Endothelial cell of umbilical vein (primary cell): ENCODE measurements at regions not wholly inside any gene's neighbourhood (a gene's known extent, or its start where the extent isn't known, plus 50 kb on each side); places are given as distances from the start of the nearest gene placed in this dataset.

Experiments
- BruUV-seq: library from RNA; stranded (reverse); fragments of 400-500 nt; replicated peaks from 2 replicates; lab custom pipeline; 2021; lab: Mats Ljungman, UMichigan
- CTCF ChIA-PET: fragments of 300-600, 350-600 bp; sonication (Branson Sonifier 250); formaldehyde crosslinking; loops from one replicate; lab custom pipeline; 2021; ENCODE audit warnings: antibody characterized with exemption, inconsistent platforms; lab: Charles Lee
- POLR2A ChIA-PET: fragments of 300-600, 350-600 bp; sonication (Branson Sonifier 250); formaldehyde crosslinking; loops from one replicate; lab custom pipeline; 2021; ENCODE audit warnings: antibody characterized with exemption, inconsistent platforms; lab: Charles Lee
- DNase-seq: peaks from one replicate; pipeline ENCODE4 v3.0.0-alpha.2; 2011; ENCODE audit warnings: low read depth, low spot score
- FAIRE-seq: peaks from 2 replicates; lab custom pipeline; 2011; peaks lifted over from hg19 to GRCh38; lab: Jason Lieb, UNC
- H2AFZ ChIP-seq: 2 replicates; pipeline ENCODE4 v1.6.0; 2012; ENCODE audit warnings: low read depth, low read length, control low read depth, inconsistent platforms
- H3K27ac ChIP-seq: 2 replicates; pipeline ENCODE4 v1.5.1; 2011; ENCODE audit warnings: low read depth, mild to moderate bottlenecking, control low read depth, low read length, moderate library complexity; ENCODE audit not compliant: insufficient read depth
- H3K27me3 ChIP-seq, 2 experiments: 2 replicates each; pipeline versions ENCODE4 v1.6.0 to v1.6.1; 2011; ENCODE audit warnings: low read length in 2 of 2, mixed read lengths in 1 of 2; ENCODE audit not compliant: control insufficient read depth in 2 of 2, insufficient read depth in 2 of 2
- H3K36me3 ChIP-seq, 2 experiments: 2 replicates in 1 of 2; 3 replicates in 1 of 2; pipeline ENCODE4 v1.5.1; 2011; ENCODE audit warnings: low read length in 2 of 2, mild to moderate bottlenecking in 1 of 2, moderate library complexity in 1 of 2; ENCODE audit not compliant: control insufficient read depth in 2 of 2, insufficient read depth in 2 of 2; ENCODE audit errors: extremely low read depth in 1 of 2
- H3K4me1 ChIP-seq: 3 replicates; pipeline ENCODE4 v1.5.1; 2011; ENCODE audit warnings: mild to moderate bottlenecking, low read length; ENCODE audit not compliant: control insufficient read depth, insufficient read depth; ENCODE audit errors: extremely low read depth
- H3K4me2 ChIP-seq: 2 replicates; pipeline ENCODE4 v1.6.1; 2011; ENCODE audit warnings: low read length, control low read depth, mixed read lengths; ENCODE audit not compliant: insufficient read depth
- H3K4me3 ChIP-seq, 3 experiments: fragments of 200-600 bp in 1 of 3; sonication (generic), shearing (Covaris generic) in 1 of 3; replicated peaks in 1 of 3; 2 replicates each; pipeline ENCODE4 v1.5.1; 2011 to 2016; ENCODE audit warnings: control low read depth in 3 of 3, low read length in 3 of 3, mild to moderate bottlenecking in 2 of 3, inconsistent platforms in 1 of 3, low read depth in 1 of 3, moderate library complexity in 1 of 3; ENCODE audit not compliant: insufficient read depth in 1 of 3
- H3K79me2 ChIP-seq: 2 replicates; pipeline ENCODE4 v1.6.0; 2012; ENCODE audit warnings: low read length, inconsistent platforms; ENCODE audit not compliant: control insufficient read depth, insufficient read depth
- H3K9ac ChIP-seq: replicated peaks from 2 replicates; pipeline ENCODE3; 2011; ENCODE audit warnings: low read length, control low read depth; ENCODE audit not compliant: insufficient read depth; ENCODE audit errors: extremely low read depth
- H3K9me1 ChIP-seq: replicated peaks from 3 replicates; pipeline ENCODE4 v1.6.0; 2011; ENCODE audit warnings: mild to moderate bottlenecking, low read length; ENCODE audit not compliant: control insufficient read depth, insufficient read depth; ENCODE audit errors: extremely low read depth
- H3K9me3 ChIP-seq: replicated peaks from 2 replicates; pipeline ENCODE4 v1.5.1; 2012; ENCODE audit warnings: low read length, inconsistent platforms; ENCODE audit not compliant: control insufficient read depth, insufficient read depth
- H4K20me1 ChIP-seq: replicated peaks from 2 replicates; pipeline ENCODE3; 2011; ENCODE audit warnings: mild to moderate bottlenecking, low read length; ENCODE audit not compliant: control insufficient read depth, insufficient read depth; ENCODE audit errors: extremely low read depth
- CTCF ChIP-seq, 2 donors: IDR thresholded peaks; 1 replicate in 1 of 2; 2 replicates in 1 of 2; pipeline ENCODE4 v1.5.1; 2011; ENCODE audit warnings: low read length in 2 of 2, mild to moderate bottlenecking in 2 of 2, moderate library complexity in 2 of 2, control low read depth in 1 of 2, inconsistent platforms in 1 of 2, low read depth in 1 of 2; ENCODE audit not compliant: insufficient read depth in 1 of 2; ENCODE audit errors: extremely low read depth in 1 of 2
- EZH2 ChIP-seq: IDR thresholded peaks from 2 replicates; pipeline ENCODE4 v1.6.1; 2012; ENCODE audit warnings: borderline replicate concordance, low read depth, mild to moderate bottlenecking, moderate library complexity, low read length, inconsistent platforms; ENCODE audit not compliant: severe bottlenecking
- FOS ChIP-seq: IDR thresholded peaks from 2 replicates; pipeline ENCODE4 v1.6.1; 2011; ENCODE audit warnings: mild to moderate bottlenecking, low read length, moderate library complexity, borderline replicate concordance; ENCODE audit not compliant: insufficient read depth
- GATA2 ChIP-seq: IDR thresholded peaks from 2 replicates; pipeline ENCODE4 v1.7.0; 2011; ENCODE audit warnings: low read depth, mild to moderate bottlenecking, moderate library complexity, mixed read lengths, low read length; ENCODE audit not compliant: insufficient read length, insufficient read depth
- JUN ChIP-seq: IDR thresholded peaks from 2 replicates; pipeline ENCODE4 v1.6.1; 2011; ENCODE audit warnings: borderline replicate concordance, low read depth; ENCODE audit not compliant: insufficient read length, insufficient read depth
- MYC ChIP-seq: IDR thresholded peaks from one replicate; pipeline ENCODE4 v1.6.1; 2011; ENCODE audit warnings: mild to moderate bottlenecking, low read depth, low read length
- POLR2A ChIP-seq: IDR thresholded peaks from 2 replicates; pipeline ENCODE4 v1.6.1; 2012; ENCODE audit warnings: low read depth, mild to moderate bottlenecking, control low read depth, low read length
- POLR2AphosphoS5 ChIP-seq: IDR thresholded peaks from 2 replicates; pipeline ENCODE4 v1.6.1; 2012; ENCODE audit warnings: low read depth, mild to moderate bottlenecking, control low read depth, low read length, moderate library complexity; ENCODE audit not compliant: insufficient read depth
- dilution Hi-C: fragments of 300-500 bp; cut with MboI; formaldehyde crosslinking; loops from one replicate; pipeline ENCODE4 v1.15.0; 2019; ENCODE audit warnings: low sequenced_read_pairs; ENCODE audit not compliant: extremely low pct_ligation_motif_present
- intact Hi-C: fragments of 100-400 bp; cut with micrococcal nuclease; formaldehyde crosslinking; loops from one replicate; pipeline ENCODE4 v1.10.0; 2022
- TF ChIP-seq, protein P1 (sequence below): IDR thresholded peaks from 2 replicates; pipeline ENCODE4 v1.6.1; 2011; ENCODE audit not compliant: insufficient read depth, insufficient read length

GRCh38 chr12:81811061-81811777, 52.1 kb upstream of the PPFIA2 start:
- no peaks in the 10 kb centered on the region for H3K27me3 ChIP-seq
- CTCF ChIA-PET, result no interaction called here
- TF ChIP-seq POLR2AphosphoS5, result no peak
- no peak for TF ChIP-seq GATA2
- no peak for TF ChIP-seq POLR2A
- TF ChIP-seq FOS, result no peak
- TF ChIP-seq JUN, result no peak
- TF ChIP-seq, protein P1, sequence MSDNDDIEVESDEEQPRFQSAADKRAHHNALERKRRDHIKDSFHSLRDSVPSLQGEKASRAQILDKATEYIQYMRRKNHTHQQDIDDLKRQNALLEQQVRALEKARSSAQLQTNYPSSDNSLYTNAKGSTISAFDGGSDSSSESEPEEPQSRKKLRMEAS, result no peak
- TF ChIP-seq MYC, result no peak
- TF ChIP-seq CTCF (IDR thresholded peaks at IDR 0.05; ENCODE audit: extremely low read depth in 1 of 2, insufficient read depth in 1 of 2, low read depth in 1 of 2, low read length in 2 of 2), result no peak
- TF ChIP-seq EZH2, result no peak
- no peaks in the 10 kb centered on the region for H4K20me1 ChIP-seq
- H3K9ac ChIP-seq, result no peak overlapping the region
- H3K79me2 ChIP-seq, result no peaks in the 10 kb centered on the region
- H3K36me3 ChIP-seq, result no peaks in the 10 kb centered on the region
- no peak overlapping the region for H3K4me2 ChIP-seq
- DNase-seq (no peak), FAIRE-seq (no peak)
- no peak overlapping the region for H2AFZ ChIP-seq
- no peak overlapping the region for H3K27ac ChIP-seq
- intact Hi-C loops, result no loop called here
- no TSS peak for BruUV-seq
- no peaks in the 10 kb centered on the region for H3K4me1 ChIP-seq
- no peaks in the 10 kb centered on the region for H3K9me1 ChIP-seq
- dilution Hi-C loops, result no loop called here
- POLR2A ChIA-PET, result no interaction called here
- H3K4me3 ChIP-seq, result no peak overlapping the region
- no peaks in the 10 kb centered on the region for H3K9me3 ChIP-seq
